ENCODE measurements at regions not wholly inside any gene's neighbourhood (a gene's known extent, or its start where the extent isn't known, plus 50 kb on each side); places are given as distances from the start of the nearest gene placed in this dataset.

GRCh38 chr2:239735131-239735828 is 289.9 kb downstream of the NDUFA10 start:
- Histone ChIP-seq H3K4me2 (ENCODE audit: low read length) (no peak overlapping the region), H3K4me3 (ENCODE audit: low read depth, low read length, poor library complexity, severe bottlenecking) (no peak overlapping the region), H3F3A (ENCODE audit: insufficient read depth, low read length) (no peaks in the 10 kb centered on the region), H3K27me3 (ENCODE audit: insufficient read depth, low read length) (no peaks in the 10 kb centered on the region), H3K79me2 (ENCODE audit: insufficient read depth, low read length) (no peaks in the 10 kb centered on the region), H4K20me1 (ENCODE audit: insufficient read depth, low read length) (no peaks in the 10 kb centered on the region), H3K27ac (ENCODE audit: low read depth, low read length, poor library complexity, severe bottlenecking) (no peak overlapping the region), H3K4me1 (ENCODE audit: insufficient read depth, low read length, severe bottlenecking) (no peaks in the 10 kb centered on the region), H2AFZ (ENCODE audit: low read length) (no peak overlapping the region), H3K36me3 (ENCODE audit: insufficient read depth, low read length) (no peaks in the 10 kb centered on the region), H3K9me3 (ENCODE audit: low read length) (no peaks in the 10 kb centered on the region), H3K9me2 (ENCODE audit: low read depth, low read length) (no peaks in the 10 kb centered on the region), H3K9ac (ENCODE audit: low read length) (no peak overlapping the region)
- TF ChIP-seq EZH2 (IDR thresholded peaks at IDR 0.05; ENCODE audit: borderline replicate concordance, low read length) = no peak
- no peak for TF ChIP-seq CTCF (IDR thresholded peaks at IDR 0.05; ENCODE audit: low read length)

GRCh38 chr2:239734436-239735005 is 290.6 kb downstream of the NDUFA10 start:
- Histone ChIP-seq H2AFZ (ENCODE audit: low read length) (no peak overlapping the region), H3K9ac (ENCODE audit: low read length) (no peak overlapping the region), H3K79me2 (ENCODE audit: insufficient read depth, low read length) (no peaks in the 10 kb centered on the region), H3K36me3 (ENCODE audit: insufficient read depth, low read length) (no peaks in the 10 kb centered on the region), H3K4me2 (ENCODE audit: low read length) (no peak overlapping the region), H3K4me3 (ENCODE audit: low read depth, low read length, poor library complexity, severe bottlenecking) (no peak overlapping the region), H3K27ac (ENCODE audit: low read depth, low read length, poor library complexity, severe bottlenecking) (no peak overlapping the region), H3F3A (ENCODE audit: insufficient read depth, low read length) (no peaks in the 10 kb centered on the region), H3K9me2 (ENCODE audit: low read depth, low read length) (no peaks in the 10 kb centered on the region), H3K27me3 (ENCODE audit: insufficient read depth, low read length) (no peaks in the 10 kb centered on the region), H3K9me3 (ENCODE audit: low read length) (no peaks in the 10 kb centered on the region), H4K20me1 (ENCODE audit: insufficient read depth, low read length) (no peaks in the 10 kb centered on the region), H3K4me1 (ENCODE audit: insufficient read depth, low read length, severe bottlenecking) (no peaks in the 10 kb centered on the region)
- no peak for TF ChIP-seq EZH2 (IDR thresholded peaks at IDR 0.05; ENCODE audit: borderline replicate concordance, low read length)
- no peak for TF ChIP-seq CTCF (IDR thresholded peaks at IDR 0.05; ENCODE audit: low read length)

- no peaks in the 10 kb centered on the region for H3K4me1 ChIP-seq (ENCODE audit: insufficient read depth, low read length, severe bottlenecking)
- no peaks in the 10 kb centered on the region for H3K27me3 ChIP-seq (ENCODE audit: insufficient read depth, low read length)
- H3K9me2 ChIP-seq (ENCODE audit: low read depth, low read length) = no peaks in the 10 kb centered on the region
- no peak overlapping the region for H3K4me2 ChIP-seq (ENCODE audit: low read length)
- H3K9ac ChIP-seq (ENCODE audit: low read length) = no peak overlapping the region
- no peak overlapping the region for H3K27ac ChIP-seq (ENCODE audit: low read depth, low read length, poor library complexity, severe bottlenecking)
- no peaks in the 10 kb centered on the region for H3F3A ChIP-seq (ENCODE audit: insufficient read depth, low read length)
- no peak overlapping the region for H2AFZ ChIP-seq (ENCODE audit: low read length)
- TF ChIP-seq EZH2 (IDR thresholded peaks at IDR 0.05; ENCODE audit: borderline replicate concordance, low read length) (no peak), CTCF (IDR thresholded peaks at IDR 0.05; ENCODE audit: low read length) (no peak)
- H3K9me3 ChIP-seq (ENCODE audit: low read length) = no peaks in the 10 kb centered on the region
- H3K36me3 ChIP-seq (ENCODE audit: insufficient read depth, low read length) = no peaks in the 10 kb centered on the region
- no peaks in the 10 kb centered on the region for H3K79me2 ChIP-seq (ENCODE audit: insufficient read depth, low read length)
- no peaks in the 10 kb centered on the region for H4K20me1 ChIP-seq (ENCODE audit: insufficient read depth, low read length)
- H3K4me3 ChIP-seq (ENCODE audit: low read depth, low read length, poor library complexity, severe bottlenecking) = no peak overlapping the region
These were observed 292.5 kb downstream of the NDUFA10 start for GRCh38 chr2:239732666-239733010.

All from OCI-LY1 (cell line).